ENCODE measurements at regions not wholly inside any gene's neighbourhood (a gene's known extent, or its start where the extent isn't known, plus 50 kb on each side); places are given as distances from the start of the nearest gene placed in this dataset.

DNA sequence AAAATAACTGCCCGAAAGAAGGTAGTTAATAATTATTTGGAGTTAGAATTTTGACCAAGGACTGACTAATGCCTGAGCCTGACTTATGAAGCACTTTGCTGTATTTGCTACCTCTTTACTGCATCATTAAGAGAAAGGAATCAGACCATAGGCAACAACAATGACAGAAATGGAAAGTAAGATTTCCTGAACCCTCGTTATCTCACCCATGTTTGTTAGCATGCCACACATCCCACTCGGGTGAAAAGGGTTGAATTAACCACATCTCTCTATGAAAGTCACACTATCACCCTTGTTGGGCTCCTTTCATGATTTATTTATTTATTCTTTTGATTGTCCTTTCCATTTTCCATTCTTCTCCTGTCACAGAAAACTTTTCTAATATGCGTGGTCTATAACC, 59.6 kb downstream of the OLIG3 start:
- no peak overlapping the region for H3K4me3 ChIP-seq (ENCODE audit: low read depth in 1 of 2, low read length in 2 of 2)
- no peaks in the 10 kb centered on the region for H3K27me3 ChIP-seq (ENCODE audit: low read depth, low read length)
- no peaks in the 10 kb centered on the region for H3K4me1 ChIP-seq (ENCODE audit: control insufficient read depth in 1 of 2, insufficient read depth in 2 of 2, low read length in 2 of 2)
- no peak overlapping the region for H3K27ac ChIP-seq (ENCODE audit: low read length)
- no peaks in the 10 kb centered on the region for H3K9me3 ChIP-seq (ENCODE audit: control insufficient read depth in 1 of 2, low read length in 2 of 2)
- H3K36me3 ChIP-seq (ENCODE audit: control insufficient read depth in 1 of 2, insufficient read depth in 2 of 2, low read length in 2 of 2), result no peaks in the 10 kb centered on the region

DNA sequence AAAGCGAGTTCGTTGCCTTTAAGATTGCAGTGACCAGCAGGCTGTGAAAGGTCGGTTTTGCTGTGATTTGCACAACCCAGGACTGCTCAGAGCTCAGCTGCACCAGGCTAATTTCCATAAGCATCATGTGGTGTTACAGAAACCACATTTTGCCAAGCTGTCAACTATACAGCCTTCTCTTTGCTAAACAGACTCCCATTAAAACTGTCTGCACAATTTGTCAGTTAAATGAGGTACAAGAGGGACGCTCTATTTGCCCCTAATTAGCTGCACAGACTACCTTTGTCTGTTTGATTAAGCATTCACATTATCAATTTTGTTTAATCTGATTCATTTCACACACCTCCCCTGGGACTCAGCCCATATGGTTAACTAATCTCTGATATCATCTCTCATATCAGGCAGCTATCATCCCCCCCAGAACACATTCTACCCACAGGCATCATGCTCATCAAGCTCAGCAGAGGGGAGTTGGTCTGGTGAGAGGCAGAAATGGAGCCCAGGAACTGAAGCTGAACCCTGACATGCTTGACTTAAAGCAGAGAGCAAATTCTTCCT, 62.1 kb downstream of the OLIG3 start:
- Histone ChIP-seq H3K36me3 (ENCODE audit: control insufficient read depth in 1 of 2, insufficient read depth in 2 of 2, low read length in 2 of 2) (no peaks in the 10 kb centered on the region), H3K4me1 (ENCODE audit: control insufficient read depth in 1 of 2, insufficient read depth in 2 of 2, low read length in 2 of 2) (no peaks in the 10 kb centered on the region), H3K27ac (ENCODE audit: low read length) (no peak overlapping the region), H3K4me3 (ENCODE audit: low read depth in 1 of 2, low read length in 2 of 2) (no peak overlapping the region), H3K9me3 (ENCODE audit: control insufficient read depth in 1 of 2, low read length in 2 of 2) (no peaks in the 10 kb centered on the region), H3K27me3 (ENCODE audit: low read depth, low read length) (no peaks in the 10 kb centered on the region)

DNA sequence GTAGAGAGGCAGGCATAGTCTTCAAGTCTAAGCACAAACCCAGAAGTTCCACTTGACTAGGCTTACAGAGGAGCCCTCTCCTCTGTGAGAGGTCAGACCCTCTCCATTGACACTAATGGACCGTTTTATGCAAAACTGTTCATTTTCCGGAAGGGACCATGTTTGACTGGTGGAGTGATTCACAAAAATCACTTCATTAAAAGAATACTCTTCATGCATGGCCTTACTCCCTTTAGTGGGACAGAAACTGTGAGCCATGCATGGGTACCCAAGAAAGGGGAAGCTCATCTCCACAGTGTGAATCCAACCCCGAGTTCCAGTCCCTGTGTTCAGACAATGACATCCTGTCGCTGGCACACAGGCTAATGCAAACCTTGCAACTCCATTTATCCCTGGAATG, 63.2 kb downstream of the OLIG3 start:
- no peaks in the 10 kb centered on the region for H3K27me3 ChIP-seq (ENCODE audit: low read depth, low read length)
- no peaks in the 10 kb centered on the region for H3K36me3 ChIP-seq (ENCODE audit: control insufficient read depth in 1 of 2, insufficient read depth in 2 of 2, low read length in 2 of 2)
- H3K4me1 ChIP-seq (ENCODE audit: control insufficient read depth in 1 of 2, insufficient read depth in 2 of 2, low read length in 2 of 2), result no peaks in the 10 kb centered on the region
- no peak overlapping the region for H3K27ac ChIP-seq (ENCODE audit: low read length)
- H3K4me3 ChIP-seq (ENCODE audit: low read depth in 1 of 2, low read length in 2 of 2), result no peak overlapping the region
- H3K9me3 ChIP-seq (ENCODE audit: control insufficient read depth in 1 of 2, low read length in 2 of 2), result no peaks in the 10 kb centered on the region

DNA sequence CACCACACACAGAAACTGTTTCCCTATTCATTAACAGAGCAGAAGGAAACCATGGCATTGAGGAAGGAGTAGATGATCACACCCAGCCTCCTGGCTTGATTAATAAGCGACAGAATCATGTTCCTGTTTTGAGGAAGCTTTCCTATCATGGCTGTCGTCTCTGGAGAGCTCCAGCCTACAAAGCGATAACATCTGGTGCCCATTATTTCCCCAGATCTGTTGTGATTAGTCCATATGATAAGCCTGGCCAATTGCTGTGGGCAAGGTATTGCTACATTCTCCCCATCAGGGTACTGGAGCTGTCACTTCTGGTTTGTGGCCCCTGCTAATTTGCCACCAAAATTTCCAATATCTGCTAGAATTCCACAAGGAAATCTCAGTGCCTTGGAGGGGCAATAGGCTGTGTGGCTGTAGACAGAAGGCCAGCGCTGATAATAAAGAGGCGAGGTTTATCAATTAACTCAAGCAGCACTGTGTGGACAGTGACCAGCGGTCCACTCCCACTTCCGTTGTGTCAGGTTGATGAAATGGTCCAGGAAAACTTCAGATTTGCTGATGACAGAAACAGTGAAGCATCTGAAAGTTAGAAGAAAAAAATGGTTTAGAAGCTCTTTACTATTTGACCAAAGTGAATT, 66.4 kb downstream of the OLIG3 start:
- Histone ChIP-seq H3K36me3 (ENCODE audit: control insufficient read depth in 1 of 2, insufficient read depth in 2 of 2, low read length in 2 of 2) (no peaks in the 10 kb centered on the region), H3K27ac (ENCODE audit: low read length) (no peak overlapping the region), H3K9me3 (ENCODE audit: control insufficient read depth in 1 of 2, low read length in 2 of 2) (no peaks in the 10 kb centered on the region), H3K4me1 (ENCODE audit: control insufficient read depth in 1 of 2, insufficient read depth in 2 of 2, low read length in 2 of 2) (no peaks in the 10 kb centered on the region), H3K4me3 (ENCODE audit: low read depth in 1 of 2, low read length in 2 of 2) (no peak overlapping the region), H3K27me3 (ENCODE audit: low read depth, low read length) (no peaks in the 10 kb centered on the region)

DNA sequence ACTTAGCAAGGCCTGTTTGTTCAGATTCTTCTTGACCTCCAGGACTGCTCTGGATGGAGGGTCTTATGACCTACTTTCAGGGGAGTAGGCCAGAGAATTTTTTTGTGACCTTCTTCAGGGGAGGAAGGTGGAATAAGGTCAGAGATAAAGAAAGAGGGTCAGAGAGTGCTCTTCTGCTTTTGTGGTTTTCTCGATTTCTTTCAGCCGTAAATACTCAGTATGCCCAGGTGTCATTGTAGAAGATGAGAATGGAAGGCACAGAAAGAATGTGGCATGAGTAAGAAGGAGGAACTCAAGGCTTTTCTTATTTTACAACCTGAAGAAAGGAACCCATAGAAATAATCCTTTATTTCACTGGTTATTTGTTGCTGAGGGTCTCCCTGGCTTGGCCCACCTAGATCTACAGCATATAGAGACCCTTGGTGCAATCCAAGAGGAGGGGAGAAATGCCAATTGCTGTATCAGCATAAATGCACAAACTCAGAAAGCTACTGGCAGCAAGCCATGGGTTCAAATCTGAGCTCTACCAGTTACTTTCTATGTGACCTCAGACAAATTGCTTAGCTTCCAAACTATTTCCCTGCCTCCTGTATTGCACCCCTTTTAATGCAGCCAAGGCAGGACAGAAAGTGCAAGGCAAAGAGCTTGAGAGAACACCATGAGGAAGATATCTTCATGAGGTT, 68.0 kb downstream of the OLIG3 start:
- H3K36me3 ChIP-seq (ENCODE audit: control insufficient read depth in 1 of 2, insufficient read depth in 2 of 2, low read length in 2 of 2), result no peaks in the 10 kb centered on the region
- no peaks in the 10 kb centered on the region for H3K4me1 ChIP-seq (ENCODE audit: control insufficient read depth in 1 of 2, insufficient read depth in 2 of 2, low read length in 2 of 2)
- H3K9me3 ChIP-seq (ENCODE audit: control insufficient read depth in 1 of 2, low read length in 2 of 2), result no peaks in the 10 kb centered on the region
- H3K4me3 ChIP-seq (ENCODE audit: low read depth in 1 of 2, low read length in 2 of 2), result no peak overlapping the region
- H3K27ac ChIP-seq (ENCODE audit: low read length), result no peak overlapping the region
- H3K27me3 ChIP-seq (ENCODE audit: low read depth, low read length), result no peaks in the 10 kb centered on the region

DNA sequence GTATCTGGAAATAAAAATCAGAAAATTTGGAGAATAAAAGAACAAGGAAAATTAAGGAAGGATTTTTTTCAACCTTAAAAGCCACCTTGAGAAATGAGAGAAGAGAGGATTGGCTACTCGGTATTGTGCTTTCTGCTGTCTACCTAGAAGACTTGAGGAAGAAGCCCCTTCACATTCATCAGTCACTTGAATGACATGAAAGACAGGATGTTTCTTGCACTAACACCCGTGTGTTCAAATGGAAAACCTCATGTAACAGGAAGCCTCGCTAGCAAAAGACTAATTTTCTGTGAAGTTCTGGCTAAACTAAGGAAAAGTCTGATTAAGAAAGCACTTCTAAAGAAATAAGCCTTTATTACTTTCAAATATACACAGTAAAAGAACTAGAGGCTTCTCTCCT, 69.9 kb downstream of the OLIG3 start:
- Histone ChIP-seq H3K9me3 (ENCODE audit: control insufficient read depth in 1 of 2, low read length in 2 of 2) (no peaks in the 10 kb centered on the region), H3K27ac (ENCODE audit: low read length) (no peak overlapping the region), H3K36me3 (ENCODE audit: control insufficient read depth in 1 of 2, insufficient read depth in 2 of 2, low read length in 2 of 2) (no peaks in the 10 kb centered on the region), H3K27me3 (ENCODE audit: low read depth, low read length) (no peaks in the 10 kb centered on the region), H3K4me1 (ENCODE audit: control insufficient read depth in 1 of 2, insufficient read depth in 2 of 2, low read length in 2 of 2) (no peaks in the 10 kb centered on the region), H3K4me3 (ENCODE audit: low read depth in 1 of 2, low read length in 2 of 2) (no peak overlapping the region)

DNA sequence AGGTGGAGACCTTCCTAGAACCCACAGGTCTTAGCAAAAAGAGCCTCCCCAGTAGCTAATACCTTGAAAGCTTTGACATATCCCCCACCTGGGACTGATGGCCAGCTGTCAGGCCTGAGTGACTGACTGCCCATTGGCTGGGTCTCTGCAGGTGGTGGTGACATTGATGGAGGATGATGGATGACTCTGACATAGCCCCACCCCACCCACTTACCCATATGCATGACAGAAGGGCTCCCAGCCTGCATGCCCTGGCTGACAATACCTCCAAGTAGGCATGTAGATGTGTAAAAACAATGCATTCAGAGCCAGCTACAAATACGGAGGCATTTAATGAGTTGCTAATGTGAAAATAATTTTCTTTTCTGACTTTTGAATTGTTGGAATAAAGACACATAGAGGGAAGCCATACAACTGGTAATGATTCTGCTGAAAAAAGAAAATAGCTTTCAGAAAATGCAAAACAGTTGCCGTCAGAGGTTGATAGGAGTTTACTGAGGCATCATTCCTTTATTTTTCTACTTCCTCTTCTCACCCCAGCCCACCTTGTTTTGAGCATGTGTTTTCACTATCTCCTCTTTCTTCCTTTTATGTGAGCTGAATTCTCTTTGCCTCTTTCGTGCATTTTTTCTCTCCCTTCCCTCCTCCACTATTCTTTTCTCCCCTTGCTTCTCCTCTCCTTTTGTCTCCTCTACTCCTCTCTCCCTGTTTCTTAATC, 70.6 kb downstream of the OLIG3 start:
- H3K27ac ChIP-seq (ENCODE audit: low read length), result no peak overlapping the region
- no peaks in the 10 kb centered on the region for H3K9me3 ChIP-seq (ENCODE audit: control insufficient read depth in 1 of 2, low read length in 2 of 2)
- H3K4me3 ChIP-seq (ENCODE audit: low read depth in 1 of 2, low read length in 2 of 2), result no peak overlapping the region
- H3K36me3 ChIP-seq (ENCODE audit: control insufficient read depth in 1 of 2, insufficient read depth in 2 of 2, low read length in 2 of 2), result no peaks in the 10 kb centered on the region
- no peaks in the 10 kb centered on the region for H3K4me1 ChIP-seq (ENCODE audit: control insufficient read depth in 1 of 2, insufficient read depth in 2 of 2, low read length in 2 of 2)
- H3K27me3 ChIP-seq (ENCODE audit: low read depth, low read length), result no peaks in the 10 kb centered on the region

DNA sequence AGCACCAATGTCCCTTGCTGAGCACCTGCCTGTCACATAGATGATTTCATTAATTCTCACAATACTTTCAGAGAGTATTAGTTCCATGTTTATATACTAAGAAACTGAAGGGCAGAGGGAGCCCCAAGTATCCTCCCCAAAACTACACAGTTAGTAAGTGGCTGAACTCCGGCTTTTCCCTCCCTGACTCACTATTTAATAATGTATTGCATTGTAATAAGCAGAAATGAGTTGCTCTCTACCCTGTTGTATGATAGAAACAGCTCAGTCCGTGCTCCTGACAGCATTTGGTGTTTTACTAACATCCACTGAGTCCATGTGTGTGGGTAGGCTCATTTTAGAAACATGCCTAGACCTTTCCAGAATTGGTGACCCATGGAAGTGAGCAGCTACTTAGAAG, 76.8 kb downstream of the OLIG3 start:
- Histone ChIP-seq H3K36me3 (ENCODE audit: control insufficient read depth in 1 of 2, insufficient read depth in 2 of 2, low read length in 2 of 2) (no peaks in the 10 kb centered on the region), H3K4me3 (ENCODE audit: low read depth in 1 of 2, low read length in 2 of 2) (no peak overlapping the region), H3K27ac (ENCODE audit: low read length) (no peak overlapping the region), H3K27me3 (ENCODE audit: low read depth, low read length) (no peaks in the 10 kb centered on the region), H3K4me1 (ENCODE audit: control insufficient read depth in 1 of 2, insufficient read depth in 2 of 2, low read length in 2 of 2) (no peaks in the 10 kb centered on the region), H3K9me3 (ENCODE audit: control insufficient read depth in 1 of 2, low read length in 2 of 2) (no peaks in the 10 kb centered on the region)

DNA sequence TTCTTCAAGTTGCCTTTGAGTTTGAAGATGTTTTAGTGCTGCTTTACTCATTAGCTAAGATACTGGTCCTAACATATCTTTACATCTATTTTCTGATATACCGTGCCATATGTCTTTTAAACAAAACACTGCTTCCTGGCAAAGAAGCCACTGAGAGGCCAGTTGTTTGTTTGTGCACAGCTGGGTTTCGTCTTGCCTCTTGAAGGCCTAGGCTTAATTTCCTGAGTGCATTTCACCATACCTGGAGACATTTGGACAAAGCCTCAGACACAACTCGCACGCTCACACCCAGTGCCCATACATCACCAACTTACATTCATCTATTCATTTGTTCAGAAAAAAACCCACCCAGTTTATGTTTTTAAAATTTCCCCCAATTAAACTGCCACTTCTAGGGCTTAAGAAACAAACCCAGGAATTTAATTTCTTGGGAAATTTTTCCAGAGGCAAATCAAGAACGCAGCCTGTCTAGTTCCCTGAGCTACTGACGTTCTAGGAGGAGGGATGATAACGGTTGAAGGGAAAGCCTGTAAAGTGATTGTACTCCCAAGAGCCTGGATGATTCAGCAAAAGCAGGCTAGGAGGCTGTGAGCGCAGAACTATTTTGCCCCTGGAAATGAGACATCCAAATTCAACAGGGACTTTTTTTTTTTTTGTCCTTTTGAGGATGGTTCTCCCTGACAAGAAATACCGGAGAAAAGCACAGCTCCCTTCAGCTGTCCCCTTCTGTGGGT, 77.7 kb downstream of the OLIG3 start:
- no peak overlapping the region for H3K27ac ChIP-seq (ENCODE audit: low read length)
- no peak overlapping the region for H3K4me3 ChIP-seq (ENCODE audit: low read depth in 1 of 2, low read length in 2 of 2)
- H3K27me3 ChIP-seq (ENCODE audit: low read depth, low read length), result no peaks in the 10 kb centered on the region
- H3K9me3 ChIP-seq (ENCODE audit: control insufficient read depth in 1 of 2, low read length in 2 of 2), result no peaks in the 10 kb centered on the region
- H3K36me3 ChIP-seq (ENCODE audit: control insufficient read depth in 1 of 2, insufficient read depth in 2 of 2, low read length in 2 of 2), result no peaks in the 10 kb centered on the region
- no peaks in the 10 kb centered on the region for H3K4me1 ChIP-seq (ENCODE audit: control insufficient read depth in 1 of 2, insufficient read depth in 2 of 2, low read length in 2 of 2)

DNA sequence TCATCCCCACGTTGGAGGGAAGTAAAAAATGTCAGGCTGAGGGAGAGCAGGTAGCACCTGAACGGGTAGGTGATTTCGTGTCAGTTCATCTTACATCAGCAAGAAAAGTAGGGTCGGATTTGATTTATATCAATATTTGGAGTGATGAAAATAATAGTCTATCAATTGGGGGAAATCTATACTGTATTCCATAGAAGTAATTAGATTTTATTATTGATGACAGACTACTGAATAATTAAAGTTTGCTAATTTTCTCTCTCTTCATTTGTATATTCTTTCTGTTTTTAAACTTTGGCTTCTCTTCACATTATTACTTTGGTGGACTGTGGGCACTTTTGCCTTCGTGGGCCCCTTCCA, 78.4 kb downstream of the OLIG3 start:
- Histone ChIP-seq H3K36me3 (ENCODE audit: control insufficient read depth in 1 of 2, insufficient read depth in 2 of 2, low read length in 2 of 2) (no peaks in the 10 kb centered on the region), H3K9me3 (ENCODE audit: control insufficient read depth in 1 of 2, low read length in 2 of 2) (no peaks in the 10 kb centered on the region), H3K4me3 (ENCODE audit: low read depth in 1 of 2, low read length in 2 of 2) (peak overlapping the region; percentile 67 to 73), H3K27ac (ENCODE audit: low read length) (no peak overlapping the region), H3K4me1 (ENCODE audit: control insufficient read depth in 1 of 2, insufficient read depth in 2 of 2, low read length in 2 of 2) (no peaks in the 10 kb centered on the region), H3K27me3 (ENCODE audit: low read depth, low read length) (no peaks in the 10 kb centered on the region)

All from muscle layer of duodenum (tissue), 2 donors.